Epithelial cell of esophagus (primary cell): ENCODE measurements at regions not wholly inside any gene's neighbourhood (a gene's known extent, or its start where the extent isn't known, plus 50 kb on each side); places are given as distances from the start of the nearest gene placed in this dataset.
"Not testable (repeated sequence)": the region's sequence is repeated elsewhere in the genome, so short reads cannot be mapped to it uniquely, and the experiment has no call there.

Experiments used
- DNase-seq: peaks from one replicate; pipeline ENCODE4 v3.0.0; 2010; ENCODE audit warnings: low read depth
- H3K4me3 ChIP-seq: 2 replicates; pipeline ENCODE4 v1.5.1; 2011; ENCODE audit warnings: mild to moderate bottlenecking, low read length, control low read depth
- CTCF ChIP-seq: IDR thresholded peaks from 2 replicates; pipeline ENCODE4 v1.5.1; 2011; ENCODE audit warnings: low read depth, mild to moderate bottlenecking, low read length, control low read depth, inconsistent platforms; ENCODE audit not compliant: insufficient read depth; ENCODE audit errors: missing control alignments

GRCh38 chr2:65576278-65576677 lies 143.9 kb upstream of the SPRED2 start:
- no peak for DNase-seq
- TF ChIP-seq CTCF: no peak
- no peak overlapping the region for H3K4me3 ChIP-seq

GRCh38 chr2:65574993-65575392 lies 142.6 kb upstream of the SPRED2 start:
- H3K4me3 ChIP-seq: no peak overlapping the region
- no peak for TF ChIP-seq CTCF
- DNase-seq: no peak

GRCh38 chr2:65568656-65569440 lies 136.4 kb upstream of the SPRED2 start:
- DNase-seq: peak; percentile 40
- H3K4me3 ChIP-seq: not testable (repeated sequence)

- peak; percentile 92 for DNase-seq
Measured at GRCh38 chr2:65566617-65567016, 134.2 kb upstream of the SPRED2 start.

GRCh38 chr2:65565681-65566080 lies 133.3 kb upstream of the SPRED2 start:
- DNase-seq: no peak
- TF ChIP-seq CTCF: no peak
- no peak overlapping the region for H3K4me3 ChIP-seq

More at GRCh38 chr2:65566617-65567016, 134.2 kb upstream of the SPRED2 start:
- TF ChIP-seq CTCF: no peak
- H3K4me3 ChIP-seq: peak overlapping the region; percentile 70

- H3K4me3 ChIP-seq: no peak overlapping the region
- no peak for TF ChIP-seq CTCF
- DNase-seq: no peak
Measured at GRCh38 chr2:65564299-65564698, 131.9 kb upstream of the SPRED2 start.

- peak; percentile 20 for DNase-seq
- TF ChIP-seq CTCF: no peak
- no peak overlapping the region for H3K4me3 ChIP-seq
Measured at GRCh38 chr2:65562890-65563289, 130.5 kb upstream of the SPRED2 start.
